ENCODE measurements at regions not wholly inside any gene's neighbourhood (a gene's known extent, or its start where the extent isn't known, plus 50 kb on each side); places are given as distances from the start of the nearest gene placed in this dataset.

GRCh38 chr2:107068069-107068916 is 182.3 kb upstream of the ST6GAL2 start:
- Histone ChIP-seq H3K9me3 (replicated peaks in 1 of 11) (no peaks in the 10 kb centered on the region), H3K36me3 (no peaks in the 10 kb centered on the region), H3K4me3 (no peak overlapping the region), H3K27me3 (no peaks in the 10 kb centered on the region), H3K4me1 (peaks cover 0 to 8% (median 7%) of the 10 kb centered on the region in 10 experiments; a peak in 10 of 20 replicates), H3K27ac (no peak overlapping the region), H3K4me2 (no peak overlapping the region), H4K20me1 (no peaks in the 10 kb centered on the region), H3K9ac (no peak overlapping the region)
- no peak for TF ChIP-seq Cebpa-rat (IDR thresholded peaks at IDR 0.05)

GRCh38 chr2:107069890-107070289 is 183.9 kb upstream of the ST6GAL2 start:
- H3K4me2 ChIP-seq, result no peak overlapping the region
- H3K36me3 ChIP-seq, result no peaks in the 10 kb centered on the region
- H3K4me3 ChIP-seq, result no peak overlapping the region
- peaks cover 0 to 8% (median 7%) of the 10 kb centered on the region in 10 experiments; a peak in 10 of 20 replicates for H3K4me1 ChIP-seq
- H3K9me3 ChIP-seq (replicated peaks in 1 of 11), result no peaks in the 10 kb centered on the region
- H3K27me3 ChIP-seq, result no peaks in the 10 kb centered on the region
- H3K9ac ChIP-seq, result no peak overlapping the region
- no peaks in the 10 kb centered on the region for H4K20me1 ChIP-seq
- TF ChIP-seq Cebpa-rat (IDR thresholded peaks at IDR 0.05), result no peak
- no peak overlapping the region for H3K27ac ChIP-seq

GRCh38 chr2:107072150-107072940 is 186.4 kb upstream of the ST6GAL2 start:
- H3K9ac ChIP-seq, result no peak overlapping the region
- no peaks in the 10 kb centered on the region for H3K27me3 ChIP-seq
- peak overlapping the region; percentile 2 to 46 (median 22); a peak in 13 of 22 replicates for H3K4me2 ChIP-seq
- H3K27ac ChIP-seq, result no peak overlapping the region
- H3K4me1 ChIP-seq, result peaks cover 0 to 8% (median 7%) of the 10 kb centered on the region in 10 experiments; a peak in 10 of 20 replicates
- TF ChIP-seq Cebpa-rat (IDR thresholded peaks at IDR 0.05), result no peak
- H3K9me3 ChIP-seq (replicated peaks in 1 of 11), result no peaks in the 10 kb centered on the region
- no peaks in the 10 kb centered on the region for H3K36me3 ChIP-seq
- no peak overlapping the region for H3K4me3 ChIP-seq
- no peaks in the 10 kb centered on the region for H4K20me1 ChIP-seq

- no peak overlapping the region for H3K27ac ChIP-seq
Observed at GRCh38 chr2:107078584-107078983, 192.6 kb upstream of the ST6GAL2 start.

GRCh38 chr2:107086497-107086896 is 200.5 kb upstream of the ST6GAL2 start:
- H3K4me2 ChIP-seq, result no peak overlapping the region
- TF ChIP-seq Cebpa-rat (IDR thresholded peaks at IDR 0.05), result no peak

More at GRCh38 chr2:107078584-107078983, 192.6 kb upstream of the ST6GAL2 start:
- no peaks in the 10 kb centered on the region for H3K9me3 ChIP-seq (replicated peaks in 1 of 11)
- H3K4me2 ChIP-seq, result no peak overlapping the region
- no peak overlapping the region for H3K9ac ChIP-seq
- H3K4me3 ChIP-seq, result no peak overlapping the region
- H4K20me1 ChIP-seq, result no peaks in the 10 kb centered on the region
- TF ChIP-seq Cebpa-rat (IDR thresholded peaks at IDR 0.05), result no peak
- H3K27me3 ChIP-seq, result no peaks in the 10 kb centered on the region
- H3K36me3 ChIP-seq, result no peaks in the 10 kb centered on the region
- H3K4me1 ChIP-seq, result no peaks in the 10 kb centered on the region

GRCh38 chr2:107088156-107088555 is 202.2 kb upstream of the ST6GAL2 start:
- Histone ChIP-seq H3K4me3 (no peak overlapping the region), H3K27ac (no peak overlapping the region), H4K20me1 (no peaks in the 10 kb centered on the region), H3K36me3 (no peaks in the 10 kb centered on the region), H3K4me1 (no peaks in the 10 kb centered on the region), H3K4me2 (no peak overlapping the region), H3K9ac (no peak overlapping the region), H3K27me3 (no peaks in the 10 kb centered on the region), H3K9me3 (replicated peaks in 1 of 11) (no peaks in the 10 kb centered on the region)
- no peak for TF ChIP-seq Cebpa-rat (IDR thresholded peaks at IDR 0.05)

More at GRCh38 chr2:107086497-107086896, 200.5 kb upstream of the ST6GAL2 start:
- Histone ChIP-seq H3K4me1 (no peaks in the 10 kb centered on the region), H3K9me3 (replicated peaks in 1 of 11) (no peaks in the 10 kb centered on the region), H3K4me3 (no peak overlapping the region), H3K36me3 (no peaks in the 10 kb centered on the region), H4K20me1 (no peaks in the 10 kb centered on the region), H3K9ac (no peak overlapping the region), H3K27me3 (no peaks in the 10 kb centered on the region), H3K27ac (no peak overlapping the region)

GRCh38 chr2:107091163-107091864 is 205.3 kb upstream of the ST6GAL2 start:
- Histone ChIP-seq H3K9me3 (replicated peaks in 1 of 11) (no peaks in the 10 kb centered on the region), H3K4me2 (no peak overlapping the region), H3K9ac (no peak overlapping the region), H3K4me3 (no peak overlapping the region), H3K4me1 (no peaks in the 10 kb centered on the region), H3K27ac (no peak overlapping the region), H4K20me1 (no peaks in the 10 kb centered on the region), H3K36me3 (no peaks in the 10 kb centered on the region), H3K27me3 (no peaks in the 10 kb centered on the region)
- no peak for TF ChIP-seq Cebpa-rat (IDR thresholded peaks at IDR 0.05)

- no peaks in the 10 kb centered on the region for H3K9me3 ChIP-seq (replicated peaks in 1 of 11)
- no peak overlapping the region for H3K4me3 ChIP-seq
- H3K27me3 ChIP-seq, result no peaks in the 10 kb centered on the region
- H3K4me2 ChIP-seq, result no peak overlapping the region
- no peak overlapping the region for H3K27ac ChIP-seq
- no peaks in the 10 kb centered on the region for H3K4me1 ChIP-seq
- no peak for TF ChIP-seq Cebpa-rat (IDR thresholded peaks at IDR 0.05)
- no peak overlapping the region for H3K9ac ChIP-seq
- H4K20me1 ChIP-seq, result no peaks in the 10 kb centered on the region
- H3K36me3 ChIP-seq, result no peaks in the 10 kb centered on the region
Observed at GRCh38 chr2:107093426-107093957, 207.5 kb upstream of the ST6GAL2 start.

- H3K36me3 ChIP-seq, result no peaks in the 10 kb centered on the region
Observed at GRCh38 chr2:107094450-107094986, 208.6 kb upstream of the ST6GAL2 start.

More at GRCh38 chr2:107094450-107094986, 208.6 kb upstream of the ST6GAL2 start:
- H3K4me3 ChIP-seq, result no peak overlapping the region
- no peak overlapping the region for H3K4me2 ChIP-seq
- no peak overlapping the region for H3K9ac ChIP-seq
- H3K9me3 ChIP-seq (replicated peaks in 1 of 11), result no peaks in the 10 kb centered on the region
- no peaks in the 10 kb centered on the region for H3K27me3 ChIP-seq
- no peaks in the 10 kb centered on the region for H4K20me1 ChIP-seq
- no peaks in the 10 kb centered on the region for H3K4me1 ChIP-seq
- no peak for TF ChIP-seq Cebpa-rat (IDR thresholded peaks at IDR 0.05)
- H3K27ac ChIP-seq, result no peak overlapping the region

Measured in BLaER1 treated with 17β-estradiol and CSF1 and Interleukin-3, amounts not matched to agents 10 nM and 100 nM (cell line).